A673 (cell line): ENCODE measurements at regions not wholly inside any gene's neighbourhood (a gene's known extent, or its start where the extent isn't known, plus 50 kb on each side); places are given as distances from the start of the nearest gene placed in this dataset.

Source experiments
- BruUV-seq: library from RNA; stranded (reverse); fragments of 400-500 nt; replicated peaks from 2 replicates; lab custom pipeline; 2021; lab: Mats Ljungman, UMichigan
- CTCF ChIA-PET: fragments of 300-600 bp; sonication (Branson Sonifier 250); formaldehyde crosslinking; loops from one replicate; lab custom pipeline; 2022; ENCODE audit warnings: antibody characterized with exemption; lab: Charles Lee
- POLR2A ChIA-PET: fragments of 300-600 bp; sonication (Branson Sonifier 250); formaldehyde crosslinking; loops from one replicate; lab custom pipeline; 2022; ENCODE audit warnings: antibody characterized with exemption; ENCODE audit not compliant: low non-redundant PET; lab: Charles Lee
- DNase-seq: peaks from one replicate; pipeline ENCODE4 v3.0.0-alpha.2; 2015; ENCODE audit warnings: low spot score
- H3K27ac ChIP-seq: fragments of 200-600 bp; sonication (generic); 2 replicates; pipeline ENCODE4 v1.5.1; 2016; ENCODE audit warnings: mixed run types, low read depth, mild to moderate bottlenecking, mixed read lengths, antibody characterized with exemption, low read length; ENCODE audit not compliant: poor library complexity, severe bottlenecking
- H3K27me3 ChIP-seq: fragments of 200-600 bp; sonication (generic); replicated peaks from 2 replicates; pipeline ENCODE4 v1.6.1; 2017; ENCODE audit warnings: mixed run types, low read depth, mild to moderate bottlenecking, mixed read lengths, antibody characterized with exemption, low read length; ENCODE audit not compliant: insufficient read depth, poor library complexity
- H3K36me3 ChIP-seq: fragments of 200-600 bp; sonication (generic); 2 replicates; pipeline ENCODE4 v1.6.1; 2016; ENCODE audit warnings: mixed run types, mild to moderate bottlenecking, mixed read lengths, antibody characterized with exemption, low read length; ENCODE audit not compliant: insufficient read depth, poor library complexity, severe bottlenecking
- H3K4me1 ChIP-seq: fragments of 200-600 bp; sonication (generic); 2 replicates; pipeline ENCODE4 v1.6.1; 2017; ENCODE audit warnings: mixed run types, mild to moderate bottlenecking, mixed read lengths, antibody characterized with exemption, low read length; ENCODE audit not compliant: insufficient read depth, poor library complexity, severe bottlenecking
- H3K4me3 ChIP-seq: fragments of 200-600 bp; sonication (generic); 2 replicates; pipeline ENCODE4 v1.5.1; 2016; ENCODE audit warnings: low read depth, mixed run types, mild to moderate bottlenecking, mixed read lengths, low read length; ENCODE audit not compliant: poor library complexity, severe bottlenecking
- H3K9me3 ChIP-seq: fragments of 200-600 bp; sonication (generic); 2 replicates; pipeline ENCODE4 v1.6.1; 2016; ENCODE audit warnings: mixed run types, low read depth, mild to moderate bottlenecking, mixed read lengths, antibody characterized with exemption, low read length; ENCODE audit not compliant: poor library complexity, severe bottlenecking
- EZH2 ChIP-seq: fragments of 200-600 bp; sonication (generic); IDR thresholded peaks from 2 replicates; pipeline ENCODE4 v1.6.1; 2017; ENCODE audit warnings: borderline replicate concordance, low read depth, mild to moderate bottlenecking, mixed read lengths, antibody characterized with exemption, low read length; ENCODE audit not compliant: poor library complexity, severe bottlenecking
- intact Hi-C: fragments of 100-400 bp; cut with micrococcal nuclease; formaldehyde crosslinking; loops from one replicate; pipeline ENCODE4 v1.10.0; 2022; ENCODE audit not compliant: unreplicated experiment
- TF ChIP-seq, protein P1 (sequence below): fragments of 300-800, 200-600 bp; sonication (generic); conservative IDR thresholded peaks from 2 replicates; pipeline ENCODE4 v1.5.1; 2017; ENCODE audit warnings: low read depth, mild to moderate bottlenecking, antibody characterized with exemption, low read length, moderate library complexity, mixed read lengths

GRCh38 chr6:22087960-22088706 is 208.7 kb downstream of the PRL start:
- intact Hi-C loops, result no loop called here
- TF ChIP-seq EZH2, result no peak
- TF ChIP-seq, protein P1, sequence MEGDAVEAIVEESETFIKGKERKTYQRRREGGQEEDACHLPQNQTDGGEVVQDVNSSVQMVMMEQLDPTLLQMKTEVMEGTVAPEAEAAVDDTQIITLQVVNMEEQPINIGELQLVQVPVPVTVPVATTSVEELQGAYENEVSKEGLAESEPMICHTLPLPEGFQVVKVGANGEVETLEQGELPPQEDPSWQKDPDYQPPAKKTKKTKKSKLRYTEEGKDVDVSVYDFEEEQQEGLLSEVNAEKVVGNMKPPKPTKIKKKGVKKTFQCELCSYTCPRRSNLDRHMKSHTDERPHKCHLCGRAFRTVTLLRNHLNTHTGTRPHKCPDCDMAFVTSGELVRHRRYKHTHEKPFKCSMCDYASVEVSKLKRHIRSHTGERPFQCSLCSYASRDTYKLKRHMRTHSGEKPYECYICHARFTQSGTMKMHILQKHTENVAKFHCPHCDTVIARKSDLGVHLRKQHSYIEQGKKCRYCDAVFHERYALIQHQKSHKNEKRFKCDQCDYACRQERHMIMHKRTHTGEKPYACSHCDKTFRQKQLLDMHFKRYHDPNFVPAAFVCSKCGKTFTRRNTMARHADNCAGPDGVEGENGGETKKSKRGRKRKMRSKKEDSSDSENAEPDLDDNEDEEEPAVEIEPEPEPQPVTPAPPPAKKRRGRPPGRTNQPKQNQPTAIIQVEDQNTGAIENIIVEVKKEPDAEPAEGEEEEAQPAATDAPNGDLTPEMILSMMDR, result no peak
- no peaks in the 10 kb centered on the region for H3K27me3 ChIP-seq
- no peak overlapping the region for H3K27ac ChIP-seq
- H3K36me3 ChIP-seq, result no peaks in the 10 kb centered on the region
- H3K9me3 ChIP-seq, result peaks cover 5% of the 10 kb centered on the region
- DNase-seq, result no peak
- ChIA-PET CTCF (no interaction called here), POLR2A (no interaction called here)
- no peak overlapping the region for H3K4me3 ChIP-seq
- no peaks in the 10 kb centered on the region for H3K4me1 ChIP-seq
- no TSS peak for BruUV-seq

DNA sequence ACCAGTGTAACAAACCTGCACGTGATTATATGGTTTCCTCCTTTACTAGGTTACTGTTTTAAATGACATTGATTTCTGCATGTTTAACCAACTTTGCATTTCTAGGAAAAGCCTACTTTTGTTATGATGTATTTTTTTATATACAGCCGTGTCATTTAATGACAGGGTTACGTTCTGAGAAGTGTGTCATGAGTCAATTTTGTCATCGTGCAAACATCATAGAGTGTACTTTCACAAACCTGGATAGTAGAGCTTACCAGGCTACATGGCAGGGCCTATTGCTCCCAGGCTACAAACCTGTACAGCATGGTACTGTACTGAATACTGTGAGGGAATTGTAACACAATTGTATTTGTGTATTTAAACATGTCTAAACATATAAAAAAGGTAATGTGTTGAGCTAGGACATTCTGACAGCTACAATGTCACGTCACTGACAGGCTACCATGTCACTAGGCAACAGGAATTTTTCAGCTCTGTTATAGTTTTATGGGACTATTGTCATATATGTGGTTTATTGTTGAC is 205.3 kb downstream of the PRL start:
- no TSS peak for BruUV-seq
- CTCF ChIA-PET, result no interaction called here

DNA sequence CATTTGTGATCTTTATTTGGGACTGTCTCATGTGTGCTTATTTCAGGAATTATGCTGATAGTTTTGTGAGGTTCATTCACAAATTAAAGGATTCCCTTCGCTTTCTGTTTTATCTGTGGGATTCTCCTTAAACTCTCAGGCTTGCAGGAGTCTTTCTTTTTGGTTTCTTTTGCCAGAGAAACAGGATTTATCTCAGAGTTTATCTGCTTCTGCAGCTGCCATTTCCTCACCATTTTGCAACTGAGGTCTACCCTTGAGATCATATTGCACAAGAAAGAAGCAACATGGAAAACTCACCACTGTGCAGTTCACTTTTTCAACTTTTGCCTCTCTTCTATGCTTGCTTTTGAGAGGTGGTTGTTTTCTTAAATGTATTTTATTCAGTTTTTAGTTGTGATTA is 201.0 kb downstream of the PRL start:
- DNase-seq, result no peak
- no TSS peak for BruUV-seq
- POLR2A ChIA-PET, result no interaction called here
- TF ChIP-seq, protein P1, result no peak
- TF ChIP-seq EZH2, result no peak
- H3K27ac ChIP-seq, result no peak overlapping the region
- H3K27me3 ChIP-seq, result no peaks in the 10 kb centered on the region
- CTCF ChIA-PET, result no interaction called here
- H3K36me3 ChIP-seq, result no peaks in the 10 kb centered on the region
- H3K4me1 ChIP-seq, result peaks cover 15% of the 10 kb centered on the region
- intact Hi-C loops, result no loop called here
- no peaks in the 10 kb centered on the region for H3K9me3 ChIP-seq
- no peak overlapping the region for H3K4me3 ChIP-seq

More for the DNA sequence above, 205.3 kb downstream of the PRL start:
- TF ChIP-seq, protein P1, result no peak
- TF ChIP-seq EZH2, result no peak
- no peaks in the 10 kb centered on the region for H3K36me3 ChIP-seq
- no peaks in the 10 kb centered on the region for H3K27me3 ChIP-seq
- no peaks in the 10 kb centered on the region for H3K4me1 ChIP-seq
- no peaks in the 10 kb centered on the region for H3K9me3 ChIP-seq
- intact Hi-C loops, result no loop called here
- H3K27ac ChIP-seq, result no peak overlapping the region
- POLR2A ChIA-PET, result no interaction called here
- no peak overlapping the region for H3K4me3 ChIP-seq
- no peak for DNase-seq
